C4-2B (cell line): ENCODE measurements at regions not wholly inside any gene's neighbourhood (a gene's known extent, or its start where the extent isn't known, plus 50 kb on each side); places are given as distances from the start of the nearest gene placed in this dataset.

ENCODE experiments used
- CTCF ChIP-seq: fragments of 450-650 bp; conservative IDR thresholded peaks from 2 replicates; pipeline ENCODE4 v1.5.1; 2017; ENCODE audit warnings: mild to moderate bottlenecking
- ZFX ChIP-seq: fragments of 450-650 bp; IDR thresholded peaks from 2 replicates; pipeline ENCODE4 v1.6.1; 2017

- TF ChIP-seq CTCF (no peak), ZFX (no peak)
Observed at GRCh38 chr1:30358500-30358899, 364.9 kb downstream of the MATN1 start.
